GM12865 (cell line): ENCODE measurements at regions not wholly inside any gene's neighbourhood (a gene's known extent, or its start where the extent isn't known, plus 50 kb on each side); places are given as distances from the start of the nearest gene placed in this dataset.

ENCODE experiments used
- DNase-seq: peaks from one replicate; pipeline ENCODE4 v3.0.0; 2010; ENCODE audit warnings: low read depth
- H3K4me3 ChIP-seq: 2 replicates; pipeline ENCODE4 v1.5.1; 2011; ENCODE audit warnings: mild to moderate bottlenecking, low read depth, low read length, control low read depth
- CTCF ChIP-seq: IDR thresholded peaks from 2 replicates; pipeline ENCODE4 v1.5.1; 2011; ENCODE audit warnings: low read length, control low read depth, low read depth, inconsistent platforms; ENCODE audit not compliant: insufficient read depth; ENCODE audit errors: missing control alignments

- TF ChIP-seq CTCF = no peak
- no peak overlapping the region for H3K4me3 ChIP-seq
- no peak for DNase-seq
Measured at GRCh38 chr15:87686841-87687522, 569.6 kb downstream of the NTRK3 start.

- H3K4me3 ChIP-seq = no peak overlapping the region
- no peak for DNase-seq
- TF ChIP-seq CTCF = no peak
Measured at GRCh38 chr15:87686339-87686738, 570.2 kb downstream of the NTRK3 start.

- no peak for DNase-seq
- TF ChIP-seq CTCF = no peak
- no peak overlapping the region for H3K4me3 ChIP-seq
Measured at GRCh38 chr15:87682527-87682926, 574.0 kb downstream of the NTRK3 start.

- no peak for TF ChIP-seq CTCF
- no peak overlapping the region for H3K4me3 ChIP-seq
- DNase-seq = no peak
Measured at GRCh38 chr15:87681104-87681503, 575.4 kb downstream of the NTRK3 start.

- H3K4me3 ChIP-seq = no peak overlapping the region
- no peak for DNase-seq
- no peak for TF ChIP-seq CTCF
Measured at GRCh38 chr15:87680208-87680607, 576.3 kb downstream of the NTRK3 start.

- no peak overlapping the region for H3K4me3 ChIP-seq
- DNase-seq = no peak
- no peak for TF ChIP-seq CTCF
Measured at GRCh38 chr15:87675271-87675670, 581.3 kb downstream of the NTRK3 start.
